ENCODE measurements at regions not wholly inside any gene's neighbourhood (a gene's known extent, or its start where the extent isn't known, plus 50 kb on each side); places are given as distances from the start of the nearest gene placed in this dataset.

- no peak for TF ChIP-seq TSHZ2 (CRISPR knock-in tag; IDR thresholded peaks at IDR 0.05)
- no peak for TF ChIP-seq RARB (CRISPR knock-in tag; IDR thresholded peaks at IDR 0.05)
- TF ChIP-seq OSR1 (CRISPR knock-in tag; IDR thresholded peaks at IDR 0.05): no peak
- no peak for TF ChIP-seq ARNTL (CRISPR knock-in tag; IDR thresholded peaks at IDR 0.05; ENCODE audit: borderline replicate concordance, low read depth)
Observed at GRCh38 chr6:155676346-155676745, 220.7 kb upstream of the NOX3 start (continued).

- no peak for ATAC-seq
- TF ChIP-seq OSR1 (CRISPR knock-in tag; IDR thresholded peaks at IDR 0.05) (no peak), ARNTL (CRISPR knock-in tag; IDR thresholded peaks at IDR 0.05; ENCODE audit: borderline replicate concordance, low read depth) (no peak), ZFP3 (CRISPR knock-in tag; IDR thresholded peaks at IDR 0.05) (no peak), ZC3H10 (CRISPR knock-in tag; IDR thresholded peaks at IDR 0.05) (no peak), CSDC2 (CRISPR knock-in tag; IDR thresholded peaks at IDR 0.05) (no peak), GLIS3 (CRISPR knock-in tag; IDR thresholded peaks at IDR 0.05) (no peak), CREB5 (CRISPR knock-in tag; IDR thresholded peaks at IDR 0.05; ENCODE audit: low read depth) (no peak), SNAI2 (CRISPR knock-in tag; IDR thresholded peaks at IDR 0.05) (no peak), ISL1 (CRISPR knock-in tag; IDR thresholded peaks at IDR 0.05) (no peak), TSHZ2 (CRISPR knock-in tag; IDR thresholded peaks at IDR 0.05) (no peak), ZNF8 (CRISPR knock-in tag; IDR thresholded peaks at IDR 0.05) (no peak), PPARA (CRISPR knock-in tag; IDR thresholded peaks at IDR 0.05; ENCODE audit: borderline replicate concordance) (no peak), TOX (CRISPR knock-in tag; IDR thresholded peaks at IDR 0.05; ENCODE audit: borderline replicate concordance) (no peak), ZFP30 (CRISPR knock-in tag; IDR thresholded peaks at IDR 0.05) (no peak), TCF4 (CRISPR knock-in tag; IDR thresholded peaks at IDR 0.05; ENCODE audit: borderline replicate concordance) (no peak), ZNF565 (CRISPR knock-in tag; conservative IDR thresholded peaks at IDR 0.05; ENCODE audit: low read depth) (no peak), PATZ1 (CRISPR knock-in tag; IDR thresholded peaks at IDR 0.05; ENCODE audit: borderline replicate concordance) (no peak), RARB (CRISPR knock-in tag; IDR thresholded peaks at IDR 0.05) (no peak)
Observed at GRCh38 chr6:155670655-155671054, 215.0 kb upstream of the NOX3 start.

GRCh38 chr6:155660251-155660977 lies 204.8 kb upstream of the NOX3 start:
- no peak for ATAC-seq

More at GRCh38 chr6:155660251-155660977, 204.8 kb upstream of the NOX3 start:
- TF ChIP-seq OSR1 (CRISPR knock-in tag; IDR thresholded peaks at IDR 0.05): no peak
- TF ChIP-seq TSHZ2 (CRISPR knock-in tag; IDR thresholded peaks at IDR 0.05): no peak
- TF ChIP-seq ZC3H10 (CRISPR knock-in tag; IDR thresholded peaks at IDR 0.05): no peak
- no peak for TF ChIP-seq CSDC2 (CRISPR knock-in tag; IDR thresholded peaks at IDR 0.05)
- TF ChIP-seq TOX (CRISPR knock-in tag; IDR thresholded peaks at IDR 0.05; ENCODE audit: borderline replicate concordance): no peak
- TF ChIP-seq SNAI2 (CRISPR knock-in tag; IDR thresholded peaks at IDR 0.05): no peak
- TF ChIP-seq ZFP3 (CRISPR knock-in tag; IDR thresholded peaks at IDR 0.05): no peak
- no peak for TF ChIP-seq PPARA (CRISPR knock-in tag; IDR thresholded peaks at IDR 0.05; ENCODE audit: borderline replicate concordance)
- no peak for TF ChIP-seq PATZ1 (CRISPR knock-in tag; IDR thresholded peaks at IDR 0.05; ENCODE audit: borderline replicate concordance)
- TF ChIP-seq ARNTL (CRISPR knock-in tag; IDR thresholded peaks at IDR 0.05; ENCODE audit: borderline replicate concordance, low read depth): no peak
- TF ChIP-seq CSRNP3 (CRISPR knock-in tag; IDR thresholded peaks at IDR 0.05): no peak
- no peak for TF ChIP-seq BACH2 (CRISPR knock-in tag; IDR thresholded peaks at IDR 0.05; ENCODE audit: borderline replicate concordance)
- no peak for TF ChIP-seq ZNF565 (CRISPR knock-in tag; conservative IDR thresholded peaks at IDR 0.05; ENCODE audit: low read depth)
